ENCODE measurements at regions not wholly inside any gene's neighbourhood (a gene's known extent, or its start where the extent isn't known, plus 50 kb on each side); places are given as distances from the start of the nearest gene placed in this dataset.

- Histone ChIP-seq H3K27me3 (ENCODE audit: insufficient read depth, low read length) (no peaks in the 10 kb centered on the region), H2AFZ (ENCODE audit: low read depth, low read length) (no peak overlapping the region), H3K36me3 (ENCODE audit: insufficient read depth, low read length) (no peaks in the 10 kb centered on the region), H3K4me1 (ENCODE audit: insufficient read depth, low read length) (peaks cover 48% of the 10 kb centered on the region), H3K4me2 (ENCODE audit: low read length) (peak overlapping the region; percentile 47), H4K20me1 (ENCODE audit: insufficient read depth, low read length) (no peaks in the 10 kb centered on the region), H3K9ac (ENCODE audit: low read length) (peak overlapping the region; percentile 69), H3K27ac (ENCODE audit: low read depth, low read length) (peak overlapping the region; percentile 97), H3K9me3 (ENCODE audit: insufficient read depth, low read depth, low read length) (peaks cover 3% of the 10 kb centered on the region), H3K79me2 (ENCODE audit: insufficient read depth, low read length) (no peaks in the 10 kb centered on the region), H3K4me3 (ENCODE audit: insufficient read depth, low read depth, low read length) (no peak overlapping the region)
- peaks cover 7% of the 10 kb centered on the region for H3K36me3 Mint-ChIP-seq (ENCODE audit: low read depth, unreplicated experiment)
- no peak overlapping the region for H3K27ac Mint-ChIP-seq (ENCODE audit: unreplicated experiment)
- FAIRE-seq (no peak), DNase-seq (ENCODE audit: low read depth) (no peak)
- peaks cover 18% of the 10 kb centered on the region for H3K9me3 Mint-ChIP-seq (ENCODE audit: unreplicated experiment)
- no peak for TF ChIP-seq EZH2 (IDR thresholded peaks at IDR 0.05; ENCODE audit: insufficient read depth, low read length)
- no peak overlapping the region for H3K4me3 Mint-ChIP-seq (ENCODE audit: unreplicated experiment)
- H3K4me1 Mint-ChIP-seq (ENCODE audit: low read depth, unreplicated experiment): peaks cover 30% of the 10 kb centered on the region
- no peaks in the 10 kb centered on the region for H3K27me3 Mint-ChIP-seq (ENCODE audit: low read depth, unreplicated experiment)
Observed at GRCh38 chr12:65537978-65538377, 259.5 kb downstream of the MSRB3 start.

GRCh38 chr12:65539023-65539422 lies 260.5 kb downstream of the MSRB3 start:
- no peak for TF ChIP-seq CTCF (IDR thresholded peaks at IDR 0.05; ENCODE audit: insufficient read depth, low read depth, low read length)
- no peak for TF ChIP-seq EZH2 (IDR thresholded peaks at IDR 0.05; ENCODE audit: insufficient read depth, low read length)
- peaks cover 3% of the 10 kb centered on the region for H3K9me3 ChIP-seq (ENCODE audit: insufficient read depth, low read depth, low read length)
- H3K4me1 ChIP-seq (ENCODE audit: insufficient read depth, low read length): peaks cover 37% of the 10 kb centered on the region
- Mint-ChIP-seq H3K9me3 (ENCODE audit: unreplicated experiment) (peaks cover 20% of the 10 kb centered on the region), H3K4me3 (ENCODE audit: unreplicated experiment) (no peak overlapping the region), H3K4me1 (ENCODE audit: low read depth, unreplicated experiment) (peaks cover 26% of the 10 kb centered on the region), H3K27me3 (ENCODE audit: low read depth, unreplicated experiment) (no peaks in the 10 kb centered on the region), H3K36me3 (ENCODE audit: low read depth, unreplicated experiment) (peaks cover 9% of the 10 kb centered on the region), H3K27ac (ENCODE audit: unreplicated experiment) (no peak overlapping the region)
- H3K4me3 ChIP-seq (ENCODE audit: insufficient read depth, low read depth, low read length): no peak overlapping the region
- no peak overlapping the region for H3K27ac ChIP-seq (ENCODE audit: low read depth, low read length)
- FAIRE-seq: no peak
- no peak overlapping the region for H2AFZ ChIP-seq (ENCODE audit: low read depth, low read length)
- no peaks in the 10 kb centered on the region for H4K20me1 ChIP-seq (ENCODE audit: insufficient read depth, low read length)
- H3K27me3 ChIP-seq (ENCODE audit: insufficient read depth, low read length): no peaks in the 10 kb centered on the region
- no peak overlapping the region for H3K4me2 ChIP-seq (ENCODE audit: low read length)
- H3K9ac ChIP-seq (ENCODE audit: low read length): no peak overlapping the region
- DNase-seq (ENCODE audit: low read depth): no peak
- no peaks in the 10 kb centered on the region for H3K36me3 ChIP-seq (ENCODE audit: insufficient read depth, low read length)
- H3K79me2 ChIP-seq (ENCODE audit: insufficient read depth, low read length): no peaks in the 10 kb centered on the region

DNA sequence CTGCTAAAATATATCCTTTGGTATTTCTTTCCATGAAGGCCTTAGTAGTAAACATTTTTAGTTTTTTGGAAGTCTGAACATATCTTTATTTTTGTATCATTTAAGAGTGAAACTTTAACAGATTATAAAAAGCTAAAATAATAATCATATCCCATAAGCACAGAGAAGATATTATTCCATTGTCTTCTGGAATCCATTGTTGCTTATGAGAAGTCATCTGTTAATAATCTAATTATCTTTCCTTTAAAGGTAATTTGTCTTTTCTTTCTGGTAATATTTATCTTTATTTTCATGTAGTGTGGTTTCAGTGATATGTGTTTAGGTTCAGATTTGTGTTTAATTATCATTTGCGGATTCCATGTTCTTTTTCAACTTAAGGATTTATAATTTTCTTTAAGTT lies 261.7 kb downstream of the MSRB3 start:
- DNase-seq (ENCODE audit: low read depth) (no peak), FAIRE-seq (no peak)
- Histone ChIP-seq H3K4me3 (ENCODE audit: insufficient read depth, low read depth, low read length) (no peak overlapping the region), H3K9ac (ENCODE audit: low read length) (no peak overlapping the region), H3K27ac (ENCODE audit: low read depth, low read length) (no peak overlapping the region), H3K27me3 (ENCODE audit: insufficient read depth, low read length) (no peaks in the 10 kb centered on the region), H2AFZ (ENCODE audit: low read depth, low read length) (no peak overlapping the region), H3K36me3 (ENCODE audit: insufficient read depth, low read length) (no peaks in the 10 kb centered on the region), H3K79me2 (ENCODE audit: insufficient read depth, low read length) (no peaks in the 10 kb centered on the region), H4K20me1 (ENCODE audit: insufficient read depth, low read length) (no peaks in the 10 kb centered on the region), H3K9me3 (ENCODE audit: insufficient read depth, low read depth, low read length) (peaks cover 3% of the 10 kb centered on the region), H3K4me1 (ENCODE audit: insufficient read depth, low read length) (peaks cover 26% of the 10 kb centered on the region), H3K4me2 (ENCODE audit: low read length) (no peak overlapping the region)
- peaks cover 20% of the 10 kb centered on the region for H3K9me3 Mint-ChIP-seq (ENCODE audit: unreplicated experiment)
- H3K4me1 Mint-ChIP-seq (ENCODE audit: low read depth, unreplicated experiment): peaks cover 24% of the 10 kb centered on the region
- TF ChIP-seq CTCF (IDR thresholded peaks at IDR 0.05; ENCODE audit: insufficient read depth, low read depth, low read length) (no peak), EZH2 (IDR thresholded peaks at IDR 0.05; ENCODE audit: insufficient read depth, low read length) (no peak)
- H3K27me3 Mint-ChIP-seq (ENCODE audit: low read depth, unreplicated experiment): no peaks in the 10 kb centered on the region
- H3K36me3 Mint-ChIP-seq (ENCODE audit: low read depth, unreplicated experiment): peaks cover 9% of the 10 kb centered on the region
- H3K27ac Mint-ChIP-seq (ENCODE audit: unreplicated experiment): no peak overlapping the region
- no peak overlapping the region for H3K4me3 Mint-ChIP-seq (ENCODE audit: unreplicated experiment)

All from astrocyte (in vitro differentiated cells and primary cell).